Testis (tissue), 2 donors: ENCODE measurements at regions not wholly inside any gene's neighbourhood (a gene's known extent, or its start where the extent isn't known, plus 50 kb on each side); places are given as distances from the start of the nearest gene placed in this dataset.

ENCODE experiments used
- CTCF ChIP-seq, 3 experiments: fragments of 450-650 bp in 2 of 3; fragments of 200-600 bp in 1 of 3; sonication (generic) in 1 of 3; IDR thresholded peaks; one replicate each; pipeline ENCODE4 v1.5.1; 2016 to 2019; ENCODE audit warnings: antibody characterized with exemption in 3 of 3, mild to moderate bottlenecking in 2 of 3, moderate library complexity in 1 of 3
- POLR2A ChIP-seq: fragments of 450-650 bp; IDR thresholded peaks from one replicate; pipeline ENCODE4 v1.6.1; 2017; ENCODE audit warnings: antibody characterized with exemption, mild to moderate bottlenecking, moderate library complexity

GRCh38 chr1:99537886-99538617 lies 107.9 kb upstream of the PALMD start:
- TF ChIP-seq CTCF (IDR thresholded peaks at IDR 0.05): no peak
- no peak for TF ChIP-seq POLR2A
